Dedifferentiated amniotic fluid mesenchymal stem cell (primary cell): ENCODE measurements at regions not wholly inside any gene's neighbourhood (a gene's known extent, or its start where the extent isn't known, plus 50 kb on each side); places are given as distances from the start of the nearest gene placed in this dataset.
"Not testable (repeated sequence)": the region's sequence is repeated elsewhere in the genome, so short reads cannot be mapped to it uniquely, and the experiment has no call there.

ENCODE experiments used
- DNase-seq: peaks from one replicate; pipeline ENCODE4 v3.0.0-alpha.2; 2016; ENCODE audit errors: extremely low spot score

GRCh38 chr5:96528826-96529474, 95.9 kb upstream of the PCSK1 start:
- no peak for DNase-seq

GRCh38 chr5:96529559-96529958, 96.5 kb upstream of the PCSK1 start:
- no peak for DNase-seq

- no peak for DNase-seq
Observed at GRCh38 chr5:96530901-96531300, 97.9 kb upstream of the PCSK1 start.

- no peak for DNase-seq
Observed at GRCh38 chr5:96533371-96533770, 100.3 kb upstream of the PCSK1 start.

GRCh38 chr5:96537386-96537785, 104.3 kb upstream of the PCSK1 start:
- peak; percentile 22 for DNase-seq

GRCh38 chr5:96538808-96539250, 105.8 kb upstream of the PCSK1 start:
- no peak for DNase-seq

GRCh38 chr5:96546120-96546519, 113.1 kb upstream of the PCSK1 start:
- no peak for DNase-seq

GRCh38 chr5:96547486-96547885, 114.4 kb upstream of the PCSK1 start:
- DNase-seq: no peak

- DNase-seq: no peak
Observed at GRCh38 chr5:96548905-96549304, 113.3 kb upstream of the CAST start.

GRCh38 chr5:96560857-96561256, 101.3 kb upstream of the CAST start:
- DNase-seq: not testable (repeated sequence)

- DNase-seq: peak; percentile 70
Observed at GRCh38 chr5:96562614-96563013, 99.6 kb upstream of the CAST start.

- no peak for DNase-seq
Observed at GRCh38 chr5:96563816-96564215, 98.4 kb upstream of the CAST start.

- DNase-seq: peak; percentile 63
Observed at GRCh38 chr5:96565582-96566265, 96.5 kb upstream of the CAST start.

GRCh38 chr5:96566833-96567587, 95.2 kb upstream of the CAST start:
- DNase-seq: no peak

GRCh38 chr5:96569332-96569731, 92.8 kb upstream of the CAST start:
- DNase-seq: no peak

GRCh38 chr5:96569770-96570169, 92.4 kb upstream of the CAST start:
- no peak for DNase-seq

- peak; percentile 25 for DNase-seq
Observed at GRCh38 chr5:96572864-96573512, 89.2 kb upstream of the CAST start.

- DNase-seq: peak; percentile 6
Observed at GRCh38 chr5:96573513-96573894, 88.7 kb upstream of the CAST start.

GRCh38 chr5:96576876-96577275, 85.3 kb upstream of the CAST start:
- DNase-seq: no peak

- DNase-seq: no peak
Observed at GRCh38 chr5:96577909-96578308, 84.3 kb upstream of the CAST start.

- DNase-seq: no peak
Observed at GRCh38 chr5:96579711-96580110, 82.5 kb upstream of the CAST start.

GRCh38 chr5:96582343-96582742, 79.8 kb upstream of the CAST start:
- DNase-seq: no peak
